ENCODE measurements at regions not wholly inside any gene's neighbourhood (a gene's known extent, or its start where the extent isn't known, plus 50 kb on each side); places are given as distances from the start of the nearest gene placed in this dataset.

DNA sequence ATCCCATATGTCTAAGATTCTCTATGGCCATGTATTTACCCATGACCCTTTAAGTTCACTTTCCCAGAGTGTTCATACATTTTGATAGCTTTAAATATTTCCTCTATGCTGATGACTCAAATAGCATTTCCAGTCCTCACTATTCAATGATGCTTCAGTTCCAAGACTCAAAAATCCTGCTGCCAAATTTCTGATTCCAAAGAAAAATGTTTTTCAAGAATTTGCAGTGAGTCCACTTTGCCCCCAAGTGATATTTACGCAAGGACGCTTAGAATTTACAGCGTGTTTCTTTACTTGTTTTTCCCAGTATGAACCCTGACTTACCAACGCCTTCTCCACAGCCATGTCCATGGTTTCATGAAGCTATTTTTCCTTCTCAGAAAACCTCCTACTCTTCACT lies 127.9 kb upstream of the PCDH18 start:
- DNase-seq = no peak
- H3K27ac Mint-ChIP-seq = no peak overlapping the region
- intact Hi-C loops (cut with micrococcal nuclease) = no loop called here
- no peaks in the 10 kb centered on the region for H3K9me3 Mint-ChIP-seq
- ChIA-PET CTCF (no interaction called here), POLR2A (no interaction called here)
- no peak overlapping the region for H3K4me3 Mint-ChIP-seq
- H3K36me3 Mint-ChIP-seq = no peaks in the 10 kb centered on the region
- H3K27me3 Mint-ChIP-seq = no peaks in the 10 kb centered on the region
- H3K4me1 Mint-ChIP-seq (ENCODE audit: low read depth) = no peaks in the 10 kb centered on the region

DNA sequence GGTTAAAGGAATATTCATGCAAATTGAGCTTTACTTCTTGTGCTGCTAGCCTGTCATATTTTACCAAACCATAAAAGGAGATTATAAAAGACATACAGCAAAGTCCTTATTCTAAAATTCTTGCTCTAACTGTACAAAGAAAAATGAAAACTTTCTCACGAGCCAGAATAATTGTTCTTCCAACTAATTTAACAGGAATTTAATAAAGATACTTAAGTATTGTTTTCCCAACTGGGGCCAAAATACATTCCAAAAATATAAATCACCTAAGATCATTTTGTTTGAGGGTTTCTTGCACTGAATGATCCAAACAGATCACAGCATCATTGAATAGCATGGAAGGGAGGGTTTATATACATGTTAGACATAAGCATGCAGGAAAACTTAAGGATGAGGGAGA lies 127.1 kb upstream of the PCDH18 start:
- H3K27me3 Mint-ChIP-seq = no peaks in the 10 kb centered on the region
- CTCF ChIA-PET = no interaction called here
- no peak for DNase-seq
- H3K4me1 Mint-ChIP-seq (ENCODE audit: low read depth) = no peaks in the 10 kb centered on the region
- H3K36me3 Mint-ChIP-seq = no peaks in the 10 kb centered on the region
- no peaks in the 10 kb centered on the region for H3K9me3 Mint-ChIP-seq
- intact Hi-C loops (cut with micrococcal nuclease) = no loop called here
- no peak overlapping the region for H3K4me3 Mint-ChIP-seq
- POLR2A ChIA-PET = no interaction called here
- no peak overlapping the region for H3K27ac Mint-ChIP-seq

DNA sequence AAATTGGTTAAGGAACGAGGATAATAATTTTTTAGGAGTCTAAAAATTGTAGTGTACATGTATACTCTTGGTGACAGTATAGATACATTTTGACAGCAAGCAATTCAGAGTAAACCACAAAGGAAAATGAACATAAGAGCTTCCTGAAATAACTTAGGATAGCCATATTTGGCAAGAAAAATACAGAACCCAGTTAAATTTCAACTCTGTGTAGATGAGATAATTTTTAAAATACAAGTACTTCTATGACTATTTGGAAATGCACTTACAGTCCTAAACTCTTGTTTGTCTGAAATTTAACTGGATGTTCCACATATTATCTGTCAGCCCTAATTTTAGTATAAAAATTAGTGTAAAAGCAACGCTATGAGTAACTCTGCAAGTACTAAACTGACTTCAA lies 124.4 kb upstream of the PCDH18 start:
- Mint-ChIP-seq H3K36me3 (no peaks in the 10 kb centered on the region), H3K4me1 (ENCODE audit: low read depth) (no peaks in the 10 kb centered on the region), H3K27ac (no peak overlapping the region), H3K9me3 (no peaks in the 10 kb centered on the region), H3K27me3 (no peaks in the 10 kb centered on the region), H3K4me3 (no peak overlapping the region)
- POLR2A ChIA-PET = no interaction called here
- no peak for DNase-seq
- CTCF ChIA-PET = no interaction called here
- intact Hi-C loops (cut with micrococcal nuclease) = no loop called here

DNA sequence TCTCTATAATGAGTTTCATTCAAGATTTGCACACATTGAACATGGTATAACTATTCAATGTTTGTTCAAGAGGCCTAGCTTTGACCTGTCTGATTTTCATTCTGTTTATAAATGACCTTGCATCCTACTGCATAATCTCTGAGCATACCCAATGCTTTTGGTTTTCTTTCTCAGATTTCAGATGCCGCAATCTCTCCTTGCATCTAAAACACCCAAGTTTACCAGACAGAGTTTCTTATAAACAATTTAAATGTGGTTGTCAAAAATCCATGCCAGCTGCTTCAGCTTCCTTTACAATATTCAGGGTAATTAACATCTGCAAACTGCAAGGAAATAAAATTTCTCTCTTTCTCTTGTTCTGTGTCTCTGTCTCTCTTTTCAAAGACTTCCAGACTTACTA lies 123.0 kb upstream of the PCDH18 start:
- no peak for DNase-seq

DNA sequence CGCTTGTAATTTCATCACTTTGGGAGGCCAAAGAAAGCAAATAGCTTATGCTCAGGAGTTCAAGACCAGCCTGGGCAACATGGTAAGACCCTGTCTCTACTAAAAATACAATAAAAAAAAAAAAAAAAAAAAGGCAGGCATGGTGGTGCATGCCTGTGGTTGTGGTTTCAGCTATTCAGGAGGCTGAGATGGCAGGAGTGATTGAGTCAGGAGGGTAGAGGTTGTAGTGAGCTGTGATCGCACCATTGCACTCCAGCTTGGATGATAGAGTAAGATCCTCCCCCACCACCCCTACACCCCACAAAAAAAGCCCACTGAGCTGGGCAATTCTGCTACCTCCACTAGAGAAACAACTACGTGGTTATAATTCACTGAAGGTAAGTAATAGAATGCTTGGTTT lies 118.8 kb upstream of the PCDH18 start:
- ChIA-PET CTCF (no interaction called here), POLR2A (no interaction called here)
- no peaks in the 10 kb centered on the region for H3K27me3 Mint-ChIP-seq
- intact Hi-C loops (cut with micrococcal nuclease) = no loop called here
- H3K4me1 Mint-ChIP-seq (ENCODE audit: low read depth) = no peaks in the 10 kb centered on the region
- no peaks in the 10 kb centered on the region for H3K36me3 Mint-ChIP-seq
- no peaks in the 10 kb centered on the region for H3K9me3 Mint-ChIP-seq
- no peak overlapping the region for H3K4me3 Mint-ChIP-seq
- DNase-seq = no peak
- H3K27ac Mint-ChIP-seq = no peak overlapping the region

More for the DNA sequence above, 123.0 kb upstream of the PCDH18 start:
- Mint-ChIP-seq H3K27ac (no peak overlapping the region), H3K9me3 (no peaks in the 10 kb centered on the region), H3K27me3 (no peaks in the 10 kb centered on the region), H3K4me1 (ENCODE audit: low read depth) (no peaks in the 10 kb centered on the region), H3K4me3 (no peak overlapping the region), H3K36me3 (no peaks in the 10 kb centered on the region)
- ChIA-PET CTCF (no interaction called here), POLR2A (no interaction called here)
- intact Hi-C loops (cut with micrococcal nuclease) = no loop called here

DNA sequence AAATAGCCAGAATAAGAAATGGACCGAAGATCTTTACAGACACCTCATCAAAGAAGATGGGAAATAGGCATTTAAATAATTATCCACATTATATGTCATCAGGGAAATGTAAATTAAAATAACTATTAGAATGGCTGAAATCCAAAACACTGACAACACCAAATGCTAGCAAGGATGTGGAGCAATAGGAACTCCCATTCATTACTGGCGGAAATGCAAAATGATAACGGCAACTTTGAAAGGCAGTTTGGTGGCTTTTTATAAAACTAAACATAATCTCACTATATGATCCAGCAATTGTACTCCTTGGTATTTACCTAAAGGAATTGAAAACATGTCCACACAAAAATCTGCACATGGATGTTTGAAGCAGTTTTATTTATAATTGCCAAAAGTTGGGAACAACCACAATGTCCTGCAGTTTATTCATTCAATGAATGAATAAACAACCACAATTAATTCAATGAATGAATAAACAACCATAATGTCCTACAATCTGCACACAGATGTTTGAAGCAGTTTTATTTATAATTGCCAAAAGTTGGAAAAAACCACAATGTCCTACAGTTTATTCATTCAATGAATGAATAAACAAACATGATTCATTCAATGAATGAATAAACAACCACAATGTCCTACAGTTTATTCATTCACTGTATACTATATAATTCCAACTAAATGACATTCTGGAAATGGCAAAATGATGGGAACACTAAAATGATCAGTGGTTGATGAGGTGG lies 117.6 kb upstream of the PCDH18 start:
- ChIA-PET CTCF (no interaction called here), POLR2A (no interaction called here)
- no peak for DNase-seq
- intact Hi-C loops (cut with micrococcal nuclease) = no loop called here
- no peaks in the 10 kb centered on the region for H3K4me1 Mint-ChIP-seq (ENCODE audit: low read depth)
- H3K4me3 Mint-ChIP-seq = no peak overlapping the region
- no peaks in the 10 kb centered on the region for H3K27me3 Mint-ChIP-seq
- H3K9me3 Mint-ChIP-seq = no peaks in the 10 kb centered on the region
- no peak overlapping the region for H3K27ac Mint-ChIP-seq
- no peaks in the 10 kb centered on the region for H3K36me3 Mint-ChIP-seq

DNA sequence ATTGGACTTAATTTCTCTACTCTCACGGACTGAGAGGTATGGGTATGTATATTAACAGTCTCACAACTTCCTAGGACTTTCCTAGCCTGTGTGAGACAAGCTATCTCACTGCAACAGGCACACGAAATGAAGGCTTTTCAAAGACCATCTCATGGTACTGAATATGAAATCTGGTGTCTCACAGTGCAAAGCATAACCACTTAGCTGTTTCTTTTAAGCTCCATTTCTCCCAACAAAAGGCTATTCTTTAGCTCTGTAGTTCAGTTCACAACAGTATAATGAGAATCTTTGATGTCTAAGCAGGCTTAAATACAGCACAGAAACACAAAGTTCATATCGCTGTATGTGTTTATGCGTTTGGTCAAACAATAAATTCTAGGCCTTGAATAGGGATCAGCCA lies 116.2 kb upstream of the PCDH18 start:
- no peaks in the 10 kb centered on the region for H3K36me3 Mint-ChIP-seq
- H3K4me3 Mint-ChIP-seq = no peak overlapping the region
- no peaks in the 10 kb centered on the region for H3K4me1 Mint-ChIP-seq (ENCODE audit: low read depth)
- H3K27me3 Mint-ChIP-seq = no peaks in the 10 kb centered on the region
- no peak overlapping the region for H3K27ac Mint-ChIP-seq
- intact Hi-C loops (cut with micrococcal nuclease) = no loop called here
- ChIA-PET POLR2A (no interaction called here), CTCF (no interaction called here)
- no peak for DNase-seq
- no peaks in the 10 kb centered on the region for H3K9me3 Mint-ChIP-seq

DNA sequence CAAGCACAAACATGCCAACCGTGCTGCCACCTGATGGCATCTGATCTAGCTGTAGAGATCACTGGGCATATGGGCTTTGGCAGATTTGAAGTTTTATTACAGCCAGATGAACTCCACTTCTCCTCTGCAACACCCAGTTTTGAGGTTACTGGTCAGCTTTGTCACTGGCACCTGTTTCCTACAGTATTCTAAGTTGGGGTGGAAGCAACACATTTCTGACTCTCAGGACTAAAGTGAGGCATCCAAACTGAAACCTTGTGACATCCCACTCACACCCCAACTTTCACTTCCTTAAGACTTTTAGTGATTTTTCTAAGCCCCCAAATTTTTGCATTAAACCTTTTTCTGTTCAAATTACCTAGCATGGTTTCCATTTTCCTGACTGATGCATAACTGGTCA lies 115.1 kb upstream of the PCDH18 start:
- H3K27ac Mint-ChIP-seq = no peak overlapping the region
- no peak overlapping the region for H3K4me3 Mint-ChIP-seq
- ChIA-PET POLR2A (no interaction called here), CTCF (no interaction called here)
- DNase-seq = no peak
- H3K9me3 Mint-ChIP-seq = peaks cover 2% of the 10 kb centered on the region
- intact Hi-C loops (cut with micrococcal nuclease) = no loop called here
- H3K27me3 Mint-ChIP-seq = no peaks in the 10 kb centered on the region
- no peaks in the 10 kb centered on the region for H3K36me3 Mint-ChIP-seq
- H3K4me1 Mint-ChIP-seq (ENCODE audit: low read depth) = no peaks in the 10 kb centered on the region

DNA sequence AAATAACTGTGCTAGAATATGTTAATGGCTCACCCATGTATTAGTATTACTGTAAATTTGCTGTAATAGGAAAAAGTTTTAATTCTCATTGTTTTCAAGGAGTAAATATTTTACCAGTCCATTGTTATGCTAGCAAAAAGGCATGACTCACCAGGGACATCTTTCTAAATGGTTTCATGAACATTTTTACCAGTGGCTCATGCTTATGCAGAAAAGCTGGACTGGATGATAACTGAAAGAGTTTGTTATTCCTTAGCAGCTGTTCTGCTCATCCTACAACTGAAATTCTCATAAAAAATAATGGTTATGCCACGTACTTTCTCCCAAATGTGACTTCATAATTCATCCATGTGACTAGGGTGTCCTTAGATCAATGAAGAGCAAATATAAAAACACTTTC lies 111.9 kb upstream of the PCDH18 start:
- Mint-ChIP-seq H3K27ac (no peak overlapping the region), H3K27me3 (no peaks in the 10 kb centered on the region), H3K4me3 (no peak overlapping the region), H3K36me3 (no peaks in the 10 kb centered on the region), H3K9me3 (peaks cover 5% of the 10 kb centered on the region), H3K4me1 (ENCODE audit: low read depth) (no peaks in the 10 kb centered on the region)
- ChIA-PET CTCF (no interaction called here), POLR2A (no interaction called here)
- no peak for DNase-seq
- intact Hi-C loops (cut with micrococcal nuclease) = no loop called here

DNA sequence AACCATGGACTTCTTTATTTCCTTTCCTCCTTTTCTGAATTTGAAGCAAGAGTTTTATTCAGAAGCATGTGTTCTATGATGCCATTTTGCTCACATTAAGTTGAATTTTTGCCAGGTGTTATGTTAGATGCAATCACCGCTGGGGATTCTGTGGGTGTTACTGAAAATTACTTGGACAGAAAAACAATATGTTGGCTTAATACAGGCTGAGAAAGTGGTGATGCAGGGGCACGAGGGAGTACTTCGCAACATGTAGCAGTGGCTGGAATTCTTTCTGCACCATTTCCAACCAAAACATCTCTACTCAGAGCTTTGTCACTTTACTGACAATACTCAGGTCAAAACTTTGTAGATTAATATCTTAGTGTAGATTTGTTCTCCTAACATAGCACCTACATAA lies 109.2 kb upstream of the PCDH18 start:
- Mint-ChIP-seq H3K4me1 (ENCODE audit: low read depth) (no peaks in the 10 kb centered on the region), H3K4me3 (no peak overlapping the region), H3K27me3 (no peaks in the 10 kb centered on the region), H3K9me3 (peaks cover 6% of the 10 kb centered on the region), H3K27ac (no peak overlapping the region), H3K36me3 (no peaks in the 10 kb centered on the region)
- ChIA-PET POLR2A (no interaction called here), CTCF (no interaction called here)
- no peak for DNase-seq
- intact Hi-C loops (cut with micrococcal nuclease) = no loop called here

DNA sequence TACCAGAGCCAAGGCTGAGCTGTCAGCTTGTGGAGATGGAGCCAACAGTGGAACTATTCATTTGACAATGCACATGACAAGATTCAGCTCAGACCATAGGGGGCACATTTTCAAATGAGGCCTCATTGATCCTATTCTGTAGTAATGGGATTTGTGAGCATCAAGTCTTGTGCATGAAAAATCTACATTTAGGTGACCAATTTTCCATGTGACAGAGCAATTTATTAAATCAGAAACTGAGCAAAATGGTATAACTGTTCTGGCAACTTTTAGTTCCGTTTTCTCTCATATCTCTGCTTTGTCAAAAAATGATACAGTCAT lies 108.5 kb upstream of the PCDH18 start:
- DNase-seq = no peak
- H3K36me3 Mint-ChIP-seq = no peaks in the 10 kb centered on the region
- no peaks in the 10 kb centered on the region for H3K4me1 Mint-ChIP-seq (ENCODE audit: low read depth)
- H3K4me3 Mint-ChIP-seq = no peak overlapping the region
- no peak overlapping the region for H3K27ac Mint-ChIP-seq
- CTCF ChIA-PET = no interaction called here
- intact Hi-C loops (cut with micrococcal nuclease) = no loop called here
- H3K27me3 Mint-ChIP-seq = no peaks in the 10 kb centered on the region
- POLR2A ChIA-PET = no interaction called here
- peaks cover 6% of the 10 kb centered on the region for H3K9me3 Mint-ChIP-seq

DNA sequence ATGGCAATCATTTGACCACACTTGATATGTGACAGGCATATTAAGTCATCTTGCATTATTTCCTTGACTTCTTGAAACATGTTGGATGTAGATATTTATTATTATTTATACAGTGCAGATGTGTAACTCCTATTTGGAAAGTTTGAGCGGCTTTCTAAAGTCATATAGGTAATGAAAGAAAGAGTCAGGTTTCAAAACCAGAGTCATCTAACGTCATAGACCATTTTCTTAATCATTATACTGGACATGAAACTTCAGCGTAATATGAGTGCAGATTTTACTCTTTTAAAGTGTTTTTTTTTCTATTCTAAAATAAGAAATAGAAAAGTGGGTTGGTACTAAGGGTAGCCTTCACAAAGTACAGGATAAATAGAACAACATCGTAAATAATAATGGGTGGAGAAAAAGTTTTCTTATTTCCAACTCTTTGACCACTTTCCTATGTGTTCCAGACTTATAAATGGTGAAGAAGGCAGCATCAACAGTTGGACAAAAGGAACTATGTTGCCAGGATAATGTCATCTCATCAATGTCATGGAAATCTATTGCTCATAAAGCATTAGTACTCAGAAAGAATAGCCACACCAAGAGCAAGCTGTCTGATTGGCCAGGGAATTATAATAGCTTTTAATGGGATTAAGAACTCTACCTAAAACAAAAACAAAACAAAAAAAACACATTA lies 108.0 kb upstream of the PCDH18 start:
- DNase-seq = no peak
- peaks cover 6% of the 10 kb centered on the region for H3K9me3 Mint-ChIP-seq
- CTCF ChIA-PET = no interaction called here
- H3K27ac Mint-ChIP-seq = no peak overlapping the region
- no peaks in the 10 kb centered on the region for H3K27me3 Mint-ChIP-seq
- no peak overlapping the region for H3K4me3 Mint-ChIP-seq
- POLR2A ChIA-PET = no interaction called here
- no peaks in the 10 kb centered on the region for H3K4me1 Mint-ChIP-seq (ENCODE audit: low read depth)
- intact Hi-C loops (cut with micrococcal nuclease) = no loop called here
- H3K36me3 Mint-ChIP-seq = no peaks in the 10 kb centered on the region

DNA sequence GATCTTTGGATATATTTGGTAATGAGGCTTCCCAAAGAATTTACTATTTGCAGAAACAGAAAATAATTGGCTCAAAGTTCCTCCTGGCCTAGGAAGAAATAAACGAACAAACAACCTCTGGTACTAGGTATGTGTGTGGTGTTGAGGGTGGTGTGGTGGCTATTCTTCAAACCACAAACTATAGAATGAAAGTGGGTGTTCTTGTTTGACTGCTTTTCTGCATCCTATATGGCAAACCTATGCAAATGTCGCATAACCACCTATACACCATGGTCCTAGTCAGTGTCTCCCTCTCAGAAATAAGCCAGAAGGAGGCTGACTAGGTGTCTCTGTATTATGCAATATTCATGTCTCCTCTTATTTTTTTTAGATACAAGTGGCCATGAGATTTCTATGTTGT lies 106.6 kb upstream of the PCDH18 start:
- Mint-ChIP-seq H3K4me3 (no peak overlapping the region), H3K9me3 (peaks cover 6% of the 10 kb centered on the region), H3K4me1 (ENCODE audit: low read depth) (no peaks in the 10 kb centered on the region), H3K27ac (no peak overlapping the region), H3K27me3 (no peaks in the 10 kb centered on the region), H3K36me3 (no peaks in the 10 kb centered on the region)
- ChIA-PET CTCF (no interaction called here), POLR2A (no interaction called here)
- intact Hi-C loops (cut with micrococcal nuclease) = no loop called here
- DNase-seq = no peak

Measured in activated CD4-positive, alpha-beta memory T cell treated with anti-CD3 and anti-CD28 coated beads for 36 hours (primary cell).